NCI-H187 (cell line): ENCODE measurements at regions not wholly inside any gene's neighbourhood (a gene's known extent, or its start where the extent isn't known, plus 50 kb on each side); places are given as distances from the start of the nearest gene placed in this dataset.

Source experiments
- DNase-seq, 2 experiments: peaks; one replicate each; lab custom pipeline; 2025; lab: John Stamatoyannopoulos, UW

DNA sequence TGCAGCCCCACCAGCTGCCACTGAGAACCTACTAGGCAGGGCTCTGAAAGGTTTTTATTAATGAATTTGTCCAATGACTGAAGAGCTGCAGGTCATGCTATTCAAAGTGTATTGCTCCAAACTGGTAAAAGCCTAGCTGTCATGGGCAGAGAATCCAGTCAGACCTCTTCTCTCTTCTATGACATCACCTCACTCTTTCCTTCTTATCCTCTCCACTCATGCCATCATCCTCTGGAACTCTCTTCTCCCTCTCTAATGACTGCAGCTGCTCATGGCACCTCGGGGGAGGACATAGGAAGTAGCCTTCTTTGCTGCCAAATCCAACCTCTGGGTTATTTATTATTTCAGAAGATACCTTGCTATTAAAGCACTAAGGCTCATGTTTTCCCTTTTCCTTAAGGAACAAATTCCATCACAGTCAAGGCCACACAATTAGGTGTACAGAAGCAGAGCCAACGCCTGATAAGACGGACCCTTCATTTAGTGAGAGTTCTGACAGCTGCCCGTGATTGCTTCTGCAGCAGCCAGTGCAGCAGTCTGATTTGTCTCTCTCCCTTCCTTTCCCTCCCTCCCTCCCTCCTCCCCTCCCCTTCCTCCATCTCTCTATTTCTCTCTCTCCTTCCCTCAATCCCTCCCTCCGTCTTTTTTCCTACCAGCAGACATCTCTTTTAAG lies 87.0 kb upstream of the ONECUT1 start:
- no peak for DNase-seq

DNA sequence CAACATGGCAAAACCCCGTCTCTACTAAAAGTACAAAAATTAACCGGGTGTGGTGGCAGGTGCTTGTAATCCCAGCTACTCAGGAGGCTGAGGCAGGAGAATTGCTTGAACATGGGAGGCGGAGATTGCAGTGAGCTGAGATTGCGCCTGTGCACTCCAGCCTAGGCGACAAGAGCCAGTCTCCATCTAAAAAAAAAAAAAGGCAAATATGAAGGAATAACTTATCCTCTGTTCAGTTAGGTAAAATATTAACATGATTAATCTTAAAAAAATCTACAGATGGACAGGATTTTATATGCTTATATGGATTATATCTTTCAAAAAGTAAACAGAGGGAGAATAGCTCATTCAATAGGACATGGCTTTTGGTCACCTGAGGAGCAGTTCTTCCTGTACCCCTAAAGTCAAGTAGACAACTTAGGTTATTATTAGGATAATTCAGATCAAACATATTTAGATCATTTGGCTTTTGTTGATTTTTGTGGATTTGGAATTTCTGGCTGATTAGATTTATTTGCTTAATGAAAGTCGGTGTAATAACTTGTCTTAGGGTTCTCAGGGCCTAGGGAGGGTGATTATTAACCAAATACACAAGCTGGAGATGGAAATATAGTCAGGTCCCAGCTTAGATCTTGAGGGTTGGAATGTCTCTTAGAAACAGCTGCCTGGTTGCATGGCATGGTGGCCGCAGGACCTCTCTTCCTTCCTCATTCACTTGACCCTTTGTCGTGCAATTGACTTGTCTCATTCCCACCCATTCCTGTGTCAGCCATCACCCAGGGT lies 82.1 kb upstream of the ONECUT1 start:
- no peak for DNase-seq

DNA sequence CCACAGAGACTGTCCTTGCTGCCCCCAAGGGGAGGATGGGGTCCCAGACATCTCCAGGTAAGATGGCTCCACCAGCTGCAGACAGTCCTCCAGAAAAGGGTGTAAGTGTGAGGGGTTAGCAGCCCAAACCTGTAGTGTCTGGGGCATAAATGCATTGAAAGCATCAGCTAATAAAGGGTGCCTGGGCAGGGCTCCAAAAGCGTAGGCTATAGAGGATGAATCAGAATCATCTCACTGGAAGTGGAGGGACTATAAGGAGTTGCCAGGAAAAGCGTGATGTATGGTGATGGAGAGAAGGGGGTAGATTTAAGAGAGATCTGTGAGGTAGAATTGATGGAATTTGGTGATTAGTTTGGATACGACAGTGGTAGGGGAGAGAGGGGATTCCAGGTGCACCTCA lies 79.9 kb upstream of the ONECUT1 start:
- DNase-seq = no peak

DNA sequence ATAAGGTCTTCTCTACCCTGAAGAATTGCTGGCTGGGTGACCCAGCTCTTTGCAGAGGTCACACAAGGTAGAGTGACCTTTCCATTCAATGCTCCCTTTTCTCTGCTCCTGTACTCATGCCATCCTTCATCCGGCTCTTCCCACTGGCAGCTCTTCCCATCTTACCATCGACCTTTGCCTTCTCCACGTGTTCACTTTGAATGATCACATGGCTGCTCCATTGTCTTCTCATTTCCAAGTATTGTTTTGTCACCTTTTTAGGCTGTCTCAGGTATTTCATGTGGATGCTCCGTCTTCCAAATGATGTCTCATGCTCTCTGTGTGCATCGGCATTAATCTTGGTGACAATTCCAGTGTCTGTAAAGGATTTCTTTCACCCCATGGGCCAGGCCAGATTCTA lies 76.6 kb upstream of the ONECUT1 start:
- no peak for DNase-seq

DNA sequence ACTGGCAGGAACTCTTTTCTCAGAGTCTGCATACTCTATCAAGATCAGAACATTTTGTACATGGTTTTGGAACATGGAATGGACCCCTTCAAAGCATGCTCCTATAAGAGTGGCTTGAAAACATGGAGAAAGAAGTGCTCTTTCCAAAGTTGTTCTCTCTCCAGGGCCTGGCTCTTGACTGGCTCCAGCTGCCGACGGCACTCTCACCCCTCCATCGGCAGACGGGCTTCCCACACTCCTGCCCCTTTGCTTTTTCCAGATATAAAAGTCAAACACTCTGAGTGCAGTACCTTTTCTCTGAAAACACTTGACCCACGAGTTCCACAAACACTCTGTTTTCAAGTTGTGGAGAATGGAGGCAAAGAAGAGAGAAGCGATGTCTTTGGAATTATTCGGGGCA lies 72.5 kb upstream of the ONECUT1 start:
- DNase-seq = no peak

DNA sequence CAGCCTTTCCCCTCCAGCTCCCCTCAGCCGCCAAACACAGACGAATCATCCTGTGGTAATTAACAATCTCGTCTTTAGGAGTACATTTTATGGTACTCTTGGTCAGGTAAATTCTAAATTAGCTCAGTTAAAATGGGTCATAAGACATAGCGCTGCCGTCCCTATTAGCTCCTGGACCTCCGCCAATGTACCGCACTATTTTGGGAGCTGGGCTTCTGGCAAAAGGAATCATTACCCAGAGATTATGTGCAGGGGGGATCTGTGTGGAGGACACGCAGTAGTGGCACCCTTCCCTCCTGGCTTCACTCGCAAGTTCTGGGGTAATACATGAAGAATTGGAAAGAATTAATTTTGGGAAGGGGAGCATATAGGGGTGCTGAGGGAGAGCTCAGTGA lies 68.6 kb upstream of the ONECUT1 start:
- DNase-seq = no peak

DNA sequence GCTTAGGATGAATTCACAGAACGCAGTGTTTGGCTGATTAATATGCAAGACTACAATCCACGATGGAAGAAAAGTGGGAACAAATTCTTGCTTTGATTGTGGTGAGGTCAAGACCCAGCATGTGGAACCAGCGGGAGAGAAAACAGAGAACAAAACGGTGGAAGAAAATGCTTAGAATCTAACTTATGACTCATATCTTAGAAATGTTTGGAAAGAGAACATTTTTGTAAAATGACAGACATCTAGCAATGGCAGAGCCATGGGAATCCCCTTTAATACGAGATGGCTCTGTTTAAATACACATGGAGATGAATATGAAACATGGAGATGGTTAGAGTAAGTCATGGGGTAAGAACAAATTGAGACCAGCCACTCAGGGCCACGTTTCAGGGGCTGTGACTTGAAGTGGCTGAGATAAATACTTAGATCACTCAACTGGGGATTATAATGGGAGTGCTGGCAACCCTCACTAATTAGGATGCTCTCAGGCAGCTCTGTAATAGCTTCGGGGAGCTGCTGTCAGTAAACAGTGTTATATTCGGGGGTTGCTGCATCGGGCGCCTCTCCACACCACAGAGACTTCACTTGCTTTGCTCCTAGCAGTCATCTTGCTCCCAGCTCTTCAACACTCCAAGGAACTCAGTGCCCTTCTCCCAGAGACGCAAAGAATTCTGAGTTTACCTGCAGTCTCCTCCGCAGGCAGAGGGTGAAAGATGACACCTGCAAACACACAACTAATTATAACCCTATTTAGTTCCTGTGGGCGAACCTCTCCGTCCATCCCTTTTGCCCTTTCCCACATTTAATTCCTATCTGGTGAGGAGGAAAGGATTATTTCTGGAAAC lies 68.0 kb upstream of the ONECUT1 start:
- DNase-seq = no peak

DNA sequence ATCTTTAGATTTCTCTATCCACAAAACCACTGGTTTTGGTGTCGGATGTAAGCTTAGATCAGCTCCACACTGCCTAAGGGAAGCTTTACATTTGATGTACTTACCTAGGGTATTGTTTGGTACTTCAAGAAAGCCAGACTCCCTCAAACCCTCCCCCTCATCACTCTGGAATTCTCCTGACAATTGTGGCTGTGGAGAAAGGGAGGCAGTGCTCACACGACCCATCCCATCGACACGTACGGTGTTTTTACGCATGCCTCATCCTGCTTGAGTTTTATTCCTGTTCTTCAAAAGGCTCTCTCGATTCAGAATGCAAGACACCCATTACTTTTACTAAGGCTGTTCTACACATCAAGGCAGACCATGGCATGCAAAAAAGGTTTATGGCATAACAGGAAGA lies 67.3 kb upstream of the ONECUT1 start:
- no peak for DNase-seq

DNA sequence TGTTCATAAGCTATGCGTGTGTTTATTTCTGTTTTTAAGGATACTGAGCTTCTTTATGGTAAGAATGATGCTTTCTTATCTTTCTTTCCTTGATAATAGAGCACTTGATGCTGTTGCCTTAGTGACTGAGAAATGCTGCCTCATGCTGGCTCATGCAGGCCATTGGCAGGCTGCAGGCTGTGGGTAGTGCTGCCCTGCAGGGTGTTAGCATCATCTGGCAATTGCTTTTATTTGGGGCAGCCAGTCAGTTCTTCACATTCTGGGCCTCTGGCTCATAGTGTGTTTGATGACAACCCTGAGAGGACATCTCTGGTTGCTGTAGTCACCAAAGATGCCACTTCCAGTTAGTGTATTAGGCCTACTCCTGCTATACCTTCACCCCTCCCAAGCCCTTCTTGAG lies 66.2 kb upstream of the ONECUT1 start:
- DNase-seq = no peak

DNA sequence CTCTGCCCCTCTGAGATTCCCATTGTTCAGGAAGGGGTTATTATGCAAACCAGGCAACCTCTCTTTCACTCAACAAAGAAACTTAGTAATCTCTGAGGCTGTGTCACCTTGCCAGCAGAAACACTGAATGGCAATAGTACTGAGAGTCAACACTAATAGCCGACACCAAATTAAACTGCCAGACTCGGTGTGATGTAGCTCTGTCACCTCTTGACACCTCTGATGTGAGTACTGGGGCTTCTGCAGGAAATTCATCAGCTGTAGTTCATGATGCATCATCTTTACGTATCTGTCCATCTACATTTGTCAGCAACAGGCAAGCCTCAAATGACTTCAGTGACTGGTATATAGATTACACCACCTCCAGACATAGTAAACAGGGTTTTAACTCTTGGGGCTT lies 65.0 kb upstream of the ONECUT1 start:
- no peak for DNase-seq

DNA sequence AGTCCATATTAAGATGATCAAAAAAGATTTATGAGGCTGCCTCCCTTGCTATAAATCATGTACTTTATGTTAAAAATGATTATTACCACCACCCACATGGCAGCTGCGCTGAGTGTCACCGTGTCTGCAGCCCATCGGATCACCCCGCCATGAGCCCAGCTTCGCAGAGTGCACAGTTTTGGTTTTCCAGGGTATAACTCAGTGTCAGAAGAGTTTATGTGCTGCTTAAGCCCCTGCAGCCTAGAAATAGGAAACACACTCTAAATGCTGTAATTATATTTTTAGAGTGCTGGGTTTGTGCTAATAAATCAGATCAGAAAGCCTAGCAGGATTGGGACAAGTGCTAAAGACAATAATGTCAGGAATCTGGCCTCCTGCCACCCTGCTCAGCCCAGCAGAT lies 54.7 kb upstream of the ONECUT1 start:
- DNase-seq = no peak
